ENCODE measurements at regions not wholly inside any gene's neighbourhood (a gene's known extent, or its start where the extent isn't known, plus 50 kb on each side); places are given as distances from the start of the nearest gene placed in this dataset.

DNA sequence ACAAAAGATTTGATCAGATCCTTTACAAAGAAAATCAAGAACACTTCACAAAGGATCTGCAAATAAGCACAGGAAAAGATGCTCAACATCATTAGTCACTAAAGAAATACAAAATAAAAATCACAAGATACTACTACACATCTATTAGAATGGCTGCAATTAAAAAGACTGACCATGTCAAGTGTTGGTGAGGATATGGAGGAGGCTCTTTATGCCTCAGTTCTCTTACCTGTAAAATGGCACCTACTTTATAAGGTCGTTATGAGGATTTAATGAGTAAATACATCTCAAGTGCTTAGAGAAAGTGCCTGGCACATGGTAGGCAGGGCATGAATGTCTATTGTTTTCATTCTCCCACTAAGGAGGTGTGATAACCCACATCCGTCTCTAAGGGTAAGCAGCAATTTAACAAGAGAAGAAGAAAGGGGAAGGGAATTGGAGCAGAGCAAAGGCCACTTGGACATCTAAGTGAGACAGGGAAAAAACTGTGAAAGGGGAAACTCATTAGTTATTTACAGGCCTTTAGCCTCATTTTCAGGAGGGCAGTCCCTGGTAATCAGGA lies 157.5 kb upstream of the NFE2L3 start:
- no peak overlapping the region for H3K4me3 ChIP-seq
- ATAC-seq (no peak), DNase-seq (no peak)
- H3K9me3 ChIP-seq = no peaks in the 10 kb centered on the region
- H3K27me3 ChIP-seq (ENCODE audit: low read depth) = no peaks in the 10 kb centered on the region
- H3K4me1 ChIP-seq = no peaks in the 10 kb centered on the region
- H3K27ac ChIP-seq = no peak overlapping the region
- no peaks in the 10 kb centered on the region for H3K36me3 ChIP-seq
- intact Hi-C loops (cut with DNase I) = no loop called here
- TF ChIP-seq, protein P1, sequence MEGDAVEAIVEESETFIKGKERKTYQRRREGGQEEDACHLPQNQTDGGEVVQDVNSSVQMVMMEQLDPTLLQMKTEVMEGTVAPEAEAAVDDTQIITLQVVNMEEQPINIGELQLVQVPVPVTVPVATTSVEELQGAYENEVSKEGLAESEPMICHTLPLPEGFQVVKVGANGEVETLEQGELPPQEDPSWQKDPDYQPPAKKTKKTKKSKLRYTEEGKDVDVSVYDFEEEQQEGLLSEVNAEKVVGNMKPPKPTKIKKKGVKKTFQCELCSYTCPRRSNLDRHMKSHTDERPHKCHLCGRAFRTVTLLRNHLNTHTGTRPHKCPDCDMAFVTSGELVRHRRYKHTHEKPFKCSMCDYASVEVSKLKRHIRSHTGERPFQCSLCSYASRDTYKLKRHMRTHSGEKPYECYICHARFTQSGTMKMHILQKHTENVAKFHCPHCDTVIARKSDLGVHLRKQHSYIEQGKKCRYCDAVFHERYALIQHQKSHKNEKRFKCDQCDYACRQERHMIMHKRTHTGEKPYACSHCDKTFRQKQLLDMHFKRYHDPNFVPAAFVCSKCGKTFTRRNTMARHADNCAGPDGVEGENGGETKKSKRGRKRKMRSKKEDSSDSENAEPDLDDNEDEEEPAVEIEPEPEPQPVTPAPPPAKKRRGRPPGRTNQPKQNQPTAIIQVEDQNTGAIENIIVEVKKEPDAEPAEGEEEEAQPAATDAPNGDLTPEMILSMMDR (IDR thresholded peaks at IDR 0.05) = no peak

GRCh38 chr7:25995216-25995615 lies 156.8 kb upstream of the NFE2L3 start:
- Histone ChIP-seq H3K4me1 (no peaks in the 10 kb centered on the region), H3K27ac (no peak overlapping the region), H3K4me3 (no peak overlapping the region), H3K27me3 (ENCODE audit: low read depth) (no peaks in the 10 kb centered on the region), H3K36me3 (no peaks in the 10 kb centered on the region), H3K9me3 (no peaks in the 10 kb centered on the region)
- no peak for DNase-seq
- intact Hi-C loops (cut with DNase I) = no loop called here
- ATAC-seq = no peak
- TF ChIP-seq, protein P1 (IDR thresholded peaks at IDR 0.05) = no peak

DNA sequence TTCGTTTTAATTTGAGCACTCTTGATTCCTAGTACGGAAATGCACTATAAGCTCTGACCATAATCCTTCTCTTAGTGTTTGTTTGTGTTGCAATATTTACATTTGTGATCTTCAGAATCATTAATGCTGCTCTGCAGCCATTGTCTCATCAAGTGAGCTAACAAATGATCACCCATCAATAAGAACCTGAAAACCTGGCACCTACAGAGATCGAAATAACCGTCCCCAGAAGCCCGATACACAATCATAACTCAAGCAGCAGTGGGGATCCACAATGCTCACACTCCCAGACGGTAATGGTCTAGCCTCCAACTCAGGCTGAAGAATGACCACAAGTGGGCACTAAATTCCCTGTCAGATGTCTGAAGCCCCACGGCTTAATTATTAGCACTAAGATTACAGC lies 156.0 kb upstream of the NFE2L3 start:
- Histone ChIP-seq H3K4me1 (no peaks in the 10 kb centered on the region), H3K27ac (no peak overlapping the region), H3K9me3 (no peaks in the 10 kb centered on the region), H3K36me3 (no peaks in the 10 kb centered on the region), H3K4me3 (no peak overlapping the region), H3K27me3 (ENCODE audit: low read depth) (no peaks in the 10 kb centered on the region)
- DNase-seq (no peak), ATAC-seq (no peak)
- intact Hi-C loops (cut with DNase I) = no loop called here
- TF ChIP-seq, protein P1 (IDR thresholded peaks at IDR 0.05) = no peak

DNA sequence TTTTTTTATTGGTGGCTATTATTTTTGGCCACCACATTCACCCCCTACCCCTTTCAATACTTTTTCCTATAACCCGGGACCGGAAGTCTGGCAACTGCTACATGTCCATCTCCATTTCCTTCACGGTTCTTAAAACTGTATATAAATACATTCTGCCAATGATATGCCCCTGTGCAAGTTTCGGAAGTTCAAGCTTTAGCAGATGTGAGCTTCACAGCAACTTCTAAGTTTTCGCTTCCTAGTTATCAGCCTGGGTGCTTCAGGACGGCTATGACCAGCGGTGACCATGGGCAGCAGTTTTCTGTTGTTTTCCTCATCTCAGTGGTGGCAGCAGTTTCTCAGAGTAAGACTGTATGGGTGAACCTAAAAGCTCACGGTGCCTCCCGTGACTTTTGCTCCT lies 153.5 kb upstream of the NFE2L3 start:
- intact Hi-C loops (cut with DNase I) = no loop called here
- H3K9me3 ChIP-seq = no peaks in the 10 kb centered on the region
- no peaks in the 10 kb centered on the region for H3K4me1 ChIP-seq
- no peak overlapping the region for H3K27ac ChIP-seq
- ATAC-seq (no peak), DNase-seq (no peak)
- H3K27me3 ChIP-seq (ENCODE audit: low read depth) = no peaks in the 10 kb centered on the region
- no peak overlapping the region for H3K4me3 ChIP-seq
- H3K36me3 ChIP-seq = no peaks in the 10 kb centered on the region
- TF ChIP-seq, protein P1 (IDR thresholded peaks at IDR 0.05) = no peak

DNA sequence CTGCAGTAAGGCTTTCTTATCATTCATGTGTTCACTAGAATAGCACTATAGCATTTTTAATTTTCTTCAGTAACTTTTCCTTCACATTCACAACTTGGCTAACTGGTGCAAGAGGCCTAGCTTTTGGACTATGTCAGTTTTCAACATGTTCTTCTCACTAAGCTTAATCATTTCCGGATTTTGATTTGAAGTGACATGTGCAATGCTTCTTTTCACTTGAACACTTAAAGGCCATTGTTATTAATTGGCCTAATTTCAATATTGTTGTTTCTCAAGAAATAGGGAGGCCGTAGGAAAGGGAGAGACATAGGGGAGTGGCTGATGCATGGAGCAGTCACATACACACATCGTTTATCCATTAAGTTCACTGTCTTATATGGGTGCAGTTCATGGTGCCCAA lies 151.2 kb upstream of the NFE2L3 start:
- DNase-seq = no peak
- TF ChIP-seq, protein P1 (IDR thresholded peaks at IDR 0.05) = no peak
- intact Hi-C loops (cut with DNase I) = no loop called here
- no peak overlapping the region for H3K4me3 ChIP-seq
- H3K36me3 ChIP-seq = no peaks in the 10 kb centered on the region
- no peaks in the 10 kb centered on the region for H3K4me1 ChIP-seq
- H3K27ac ChIP-seq = no peak overlapping the region
- no peak for ATAC-seq
- H3K27me3 ChIP-seq (ENCODE audit: low read depth) = no peaks in the 10 kb centered on the region
- no peaks in the 10 kb centered on the region for H3K9me3 ChIP-seq

Measured in lower lobe of right lung (tissue), 2 donors.